DMS153 (cell line): ENCODE measurements at regions not wholly inside any gene's neighbourhood (a gene's known extent, or its start where the extent isn't known, plus 50 kb on each side); places are given as distances from the start of the nearest gene placed in this dataset.
"Not testable (repeated sequence)": the region's sequence is repeated elsewhere in the genome, so short reads cannot be mapped to it uniquely, and the experiment has no call there.

Experiments
- DNase-seq: peaks from one replicate; lab custom pipeline; 2025; lab: John Stamatoyannopoulos, UW

- DNase-seq, result peak; percentile 28
These were observed 262.9 kb upstream of the ATP10A start for GRCh38 chr15:26126070-26126469.

GRCh38 chr15:26125664-26126063 lies 262.5 kb upstream of the ATP10A start:
- peak; percentile 28 for DNase-seq

- no peak for DNase-seq
These were observed 256.2 kb upstream of the ATP10A start for GRCh38 chr15:26119322-26119721.

- no peak for DNase-seq
These were observed 252.3 kb upstream of the ATP10A start for GRCh38 chr15:26115229-26115943.

GRCh38 chr15:26114128-26114527 lies 251.0 kb upstream of the ATP10A start:
- not testable (repeated sequence) for DNase-seq

DNA sequence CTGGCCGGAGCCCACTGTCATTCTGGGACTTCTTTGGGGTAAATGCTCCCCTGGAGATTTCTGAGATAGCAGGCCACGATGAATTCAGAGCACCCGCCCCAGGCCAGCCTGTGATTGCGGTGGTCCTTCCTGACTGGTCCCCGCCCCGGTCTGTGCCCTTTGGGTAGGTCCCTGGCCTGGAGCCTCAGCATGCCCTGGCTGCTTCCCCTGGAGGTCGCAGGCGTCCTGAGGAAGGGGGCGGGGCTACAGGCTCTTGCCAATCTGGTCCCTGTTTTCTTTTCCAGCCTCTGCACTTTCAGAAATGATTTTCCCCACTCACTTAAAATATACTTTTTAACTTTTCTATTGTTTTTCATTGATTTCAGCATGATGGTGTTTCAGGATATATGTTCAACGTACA lies 250.2 kb upstream of the ATP10A start:
- DNase-seq, result no peak

DNA sequence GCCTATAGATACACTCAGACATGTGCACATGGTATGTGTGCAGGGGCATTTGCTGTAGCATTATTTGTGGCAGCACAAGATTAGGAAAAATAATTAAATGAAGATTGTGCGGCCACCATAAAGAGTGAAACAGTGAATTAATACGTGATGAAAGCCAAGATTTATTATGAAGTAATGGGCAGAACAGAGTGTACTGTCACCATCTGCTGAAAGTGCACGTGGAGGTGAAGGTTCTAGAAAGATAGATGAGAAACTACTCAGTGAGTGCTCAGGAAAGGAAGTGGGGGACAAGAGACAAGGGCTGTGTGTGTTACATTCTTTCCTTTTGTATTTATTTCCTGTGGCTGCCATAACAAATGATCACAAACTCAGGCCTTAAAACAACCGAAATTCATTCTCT lies 246.1 kb upstream of the ATP10A start:
- no peak for DNase-seq

DNA sequence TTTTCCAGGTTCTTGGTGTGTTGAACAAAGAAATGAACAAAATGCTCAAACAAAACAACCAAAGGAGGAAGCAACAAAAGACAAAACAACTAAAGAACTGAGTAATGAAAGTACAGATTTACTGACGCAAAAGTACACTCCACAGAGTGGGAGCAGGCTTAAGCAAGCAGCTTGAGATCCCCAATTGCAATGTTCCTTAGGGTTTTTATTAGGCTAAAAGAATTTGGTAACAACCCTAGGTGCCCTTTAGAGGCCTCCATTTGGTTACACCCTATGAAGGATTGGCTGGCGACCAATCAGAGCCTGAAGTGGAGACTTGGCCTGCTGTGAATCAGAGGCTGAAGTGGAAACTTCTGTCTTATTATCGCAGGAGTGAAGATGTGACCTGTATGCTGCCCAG lies 243.4 kb upstream of the ATP10A start:
- no peak for DNase-seq

DNA sequence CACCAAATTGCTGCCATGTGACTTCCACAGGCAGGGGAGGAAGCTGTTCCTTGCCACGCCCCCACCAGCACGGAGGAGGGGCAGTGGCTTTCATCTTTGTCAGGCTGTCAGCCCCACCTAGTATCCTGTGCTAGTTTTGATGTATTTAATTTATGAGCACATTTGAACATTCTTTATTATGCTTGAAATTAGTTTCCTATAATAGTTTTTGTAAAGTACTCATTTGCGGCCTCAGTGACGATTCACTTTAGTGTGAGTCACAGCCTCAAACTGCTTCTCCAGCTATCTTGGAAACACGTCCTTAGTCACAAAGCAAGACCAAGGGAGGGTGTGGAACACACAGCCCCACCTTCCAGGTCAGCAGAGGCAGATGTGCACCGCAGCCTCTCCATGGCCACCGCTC lies 239.9 kb upstream of the ATP10A start:
- DNase-seq, result no peak

DNA sequence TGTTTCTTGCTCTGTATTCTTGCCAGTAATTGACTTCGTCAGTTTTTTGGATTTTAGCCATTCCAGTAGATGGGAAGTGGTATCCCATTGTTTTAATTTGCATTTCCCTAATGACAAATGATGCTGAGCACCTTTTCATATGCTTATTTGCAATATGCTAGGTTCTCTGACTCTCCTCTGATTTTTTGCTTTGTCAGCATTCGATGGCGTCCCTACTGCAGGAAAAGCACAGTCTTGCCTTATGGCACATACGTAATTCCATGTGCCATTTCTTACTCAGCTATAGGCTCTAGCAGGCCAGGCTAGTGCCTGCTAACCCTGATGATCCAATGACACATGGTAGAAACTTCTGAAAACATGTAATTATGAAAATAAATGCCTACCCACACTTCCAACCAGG lies 239.2 kb upstream of the ATP10A start:
- no peak for DNase-seq

DNA sequence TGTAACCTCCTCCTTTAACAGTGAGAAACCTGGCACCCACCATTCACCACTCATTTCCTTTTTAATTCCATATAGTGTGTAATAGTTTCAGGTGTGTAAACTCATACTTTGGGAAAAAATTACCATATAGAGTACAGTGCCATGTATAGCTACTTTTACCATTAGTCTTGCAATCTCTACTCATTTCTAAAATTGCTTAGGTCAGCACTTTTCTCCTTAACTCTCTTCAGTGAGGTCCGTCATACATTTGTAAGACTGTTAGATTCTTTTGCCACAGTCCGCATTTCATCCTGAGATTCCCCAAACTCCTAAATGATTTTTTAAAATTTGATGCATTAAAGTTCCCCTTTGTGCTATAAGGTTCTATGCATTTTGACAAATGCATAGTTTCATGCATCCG lies 238.3 kb upstream of the ATP10A start:
- no peak for DNase-seq

DNA sequence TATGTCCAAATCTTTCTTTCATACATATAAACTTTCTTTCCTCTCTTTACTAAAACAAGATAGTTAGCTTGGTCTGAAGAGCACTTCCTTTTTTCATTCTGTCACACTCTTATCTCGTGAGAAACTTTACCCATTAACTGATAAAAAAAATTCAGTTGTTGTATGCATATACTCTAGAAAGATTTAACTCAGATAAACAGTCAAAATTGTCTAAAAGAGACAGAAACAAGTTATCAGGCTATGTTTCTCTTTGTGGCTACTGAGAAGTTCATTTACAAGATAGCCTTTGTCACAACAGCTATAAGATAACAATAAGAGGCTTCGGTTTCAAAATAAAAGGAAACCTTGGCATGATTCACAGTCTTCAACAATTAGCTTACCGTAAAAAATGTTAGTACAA lies 235.7 kb upstream of the ATP10A start:
- DNase-seq, result no peak

DNA sequence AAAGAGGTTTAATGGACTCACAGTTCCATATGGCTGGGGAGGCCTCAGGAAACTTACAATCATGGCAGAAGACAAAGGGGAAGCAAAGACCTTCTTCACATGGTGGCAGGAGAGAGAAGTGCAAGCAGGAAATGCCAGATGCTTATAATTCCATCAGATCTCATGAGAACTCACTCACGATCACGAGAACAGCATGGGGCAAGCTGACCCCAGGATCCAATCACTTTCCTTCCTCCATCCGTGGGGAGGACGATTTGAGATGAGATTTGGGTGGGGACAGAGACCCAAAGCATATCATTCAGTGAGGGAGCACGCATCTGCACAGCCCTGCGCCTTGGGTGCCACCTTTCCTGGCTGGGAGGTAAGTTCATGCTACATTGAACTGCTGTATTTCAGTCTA lies 234.1 kb upstream of the ATP10A start:
- no peak for DNase-seq

DNA sequence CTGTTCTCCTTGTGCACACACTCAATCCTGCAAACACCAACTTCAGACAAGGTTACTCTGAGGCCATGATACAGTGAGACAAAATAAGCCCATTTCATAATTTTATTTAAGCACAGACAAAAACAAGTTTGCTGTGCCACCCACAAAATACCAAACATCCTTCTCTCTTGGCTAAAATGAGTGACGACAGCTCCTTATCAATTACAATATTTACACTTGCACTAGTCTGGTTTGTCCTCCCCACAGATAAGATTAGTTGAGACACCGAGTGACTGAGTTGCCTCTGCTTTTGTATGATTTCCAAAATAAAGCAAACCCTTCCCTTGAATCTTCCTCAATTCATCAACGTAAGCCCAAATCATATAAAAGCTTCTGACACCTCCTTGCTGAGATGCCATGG lies 233.5 kb upstream of the ATP10A start:
- no peak for DNase-seq

- DNase-seq, result no peak
These were observed 232.7 kb upstream of the ATP10A start for GRCh38 chr15:26095710-26096330.

DNA sequence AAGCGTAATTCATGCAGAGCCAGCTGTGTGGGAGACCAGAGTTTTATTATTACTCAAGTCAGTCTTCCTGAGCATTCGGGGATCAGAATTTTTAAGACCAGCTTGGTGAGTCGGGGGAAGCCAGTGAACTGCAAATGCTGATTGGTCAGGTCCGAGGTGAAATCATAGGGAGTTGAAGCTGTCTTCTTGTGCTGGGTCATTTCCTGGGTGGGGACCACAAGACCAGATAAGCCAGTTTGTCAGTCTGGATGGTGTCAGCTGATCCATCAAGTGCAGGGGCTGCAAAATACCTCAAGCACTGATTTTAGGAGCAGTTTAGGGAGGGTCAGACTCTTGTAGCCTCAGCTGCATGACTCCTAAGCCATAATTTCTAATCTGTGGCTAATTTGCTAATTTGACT lies 228.1 kb upstream of the ATP10A start:
- no peak for DNase-seq

DNA sequence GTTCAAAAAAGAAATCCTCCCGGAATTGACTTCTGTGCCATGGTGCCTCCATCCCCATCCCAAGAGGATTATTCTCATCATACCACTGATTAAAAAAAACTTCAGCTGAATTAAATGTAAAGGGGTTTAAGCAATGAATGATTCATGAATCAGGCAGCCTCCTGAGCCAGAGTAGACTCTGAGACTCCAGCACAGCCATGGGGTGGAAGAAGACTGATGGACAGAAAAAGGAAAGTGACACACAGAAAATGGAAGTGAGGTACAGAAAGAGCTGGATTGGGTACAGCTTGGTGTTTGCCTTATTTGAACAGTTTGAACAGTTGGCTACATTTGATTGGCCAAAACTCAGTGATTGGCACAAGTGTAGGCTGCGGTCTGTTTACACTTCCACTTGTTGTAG lies 224.8 kb upstream of the ATP10A start:
- DNase-seq, result no peak

GRCh38 chr15:26087395-26087794 lies 224.3 kb upstream of the ATP10A start:
- DNase-seq, result no peak

DNA sequence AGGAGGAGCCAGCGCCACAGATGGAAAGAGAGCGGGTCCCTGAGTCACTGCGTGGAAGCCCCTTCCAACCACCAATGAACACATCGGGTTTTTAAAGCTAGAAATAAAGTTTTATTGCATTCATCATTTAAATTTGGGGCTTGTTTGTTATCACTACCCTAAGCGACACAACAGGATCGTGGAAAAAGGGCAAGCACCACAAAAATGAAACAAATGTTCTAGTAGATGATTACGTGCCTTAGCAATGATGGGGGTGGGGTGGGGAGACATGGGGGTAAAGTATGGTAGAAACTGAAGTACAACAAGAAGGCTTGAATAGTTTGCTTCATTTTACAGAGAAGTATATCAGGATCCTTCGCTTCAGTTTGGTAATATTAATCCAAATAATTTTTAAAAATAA lies 221.6 kb upstream of the ATP10A start:
- no peak for DNase-seq

DNA sequence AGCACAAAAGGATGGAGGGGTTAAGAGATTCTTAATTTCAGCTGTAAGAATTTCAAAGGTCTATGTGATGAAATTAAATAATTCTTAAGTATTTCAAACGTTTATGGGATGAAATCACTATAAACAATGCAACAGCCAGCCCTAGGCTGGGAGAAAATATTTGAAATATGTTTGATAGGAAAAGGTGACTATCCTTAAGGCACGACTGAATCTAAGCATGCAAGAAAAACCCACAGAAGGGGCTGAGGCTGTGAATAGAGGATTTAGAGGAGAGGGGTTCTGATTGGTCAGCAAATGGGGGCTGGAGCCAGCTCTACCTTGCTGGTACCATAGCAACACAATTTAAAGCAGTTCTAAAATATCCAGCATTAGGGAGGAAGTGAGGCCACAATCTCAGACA lies 220.8 kb upstream of the ATP10A start:
- DNase-seq, result no peak

DNA sequence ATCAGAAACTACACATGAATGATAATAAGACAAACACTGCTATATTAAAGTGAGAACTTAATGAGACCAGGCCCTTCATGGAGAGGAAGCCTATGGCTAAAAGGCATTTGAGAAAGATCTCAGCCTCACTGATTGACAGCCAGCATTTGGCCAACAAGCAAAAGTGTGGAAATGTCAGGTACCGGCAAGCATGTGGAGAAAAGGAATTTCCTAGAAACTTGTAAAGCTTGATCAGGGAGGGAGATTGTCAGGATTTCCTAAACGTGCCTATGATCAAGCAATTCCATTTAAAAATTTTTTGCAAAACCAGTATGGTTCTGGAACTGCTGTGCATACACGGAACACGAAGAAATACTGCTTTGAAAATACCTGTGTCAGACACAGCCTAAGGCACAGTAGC lies 220.3 kb upstream of the ATP10A start:
- DNase-seq, result no peak

GRCh38 chr15:26082221-26083109 lies 219.3 kb upstream of the ATP10A start:
- peak; percentile 76 for DNase-seq

DNA sequence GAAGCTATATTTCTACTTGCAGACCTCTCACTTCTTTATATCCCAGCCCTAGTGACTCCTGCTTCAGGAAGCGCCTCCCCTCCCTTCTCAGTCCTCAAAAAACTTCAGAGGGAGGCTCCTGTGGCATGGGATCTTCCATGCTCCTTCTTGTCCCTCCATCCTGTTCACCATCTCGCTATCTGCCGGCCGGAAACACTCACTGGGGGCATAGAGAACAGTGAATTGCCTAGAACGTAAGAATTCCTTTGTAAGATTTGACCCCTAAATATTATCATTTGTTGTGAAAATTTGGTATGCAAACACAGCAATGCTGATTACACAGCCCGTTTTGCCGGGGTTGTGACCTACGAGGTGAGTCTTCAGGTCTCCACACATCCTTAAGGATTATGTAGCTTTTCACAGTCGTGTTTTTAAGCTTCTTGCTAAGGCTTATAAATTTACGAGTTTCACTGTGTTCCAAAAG lies 218.7 kb upstream of the ATP10A start:
- DNase-seq, result no peak
